RPMI7951 (cell line): ENCODE measurements at regions not wholly inside any gene's neighbourhood (a gene's known extent, or its start where the extent isn't known, plus 50 kb on each side); places are given as distances from the start of the nearest gene placed in this dataset.
A peak's percentile ranks its signal among the peaks of the same experiment; 100 is the strongest.
"Not testable (repeated sequence)": the region's sequence is repeated elsewhere in the genome, so short reads cannot be mapped to it uniquely, and the experiment has no call there.

Experiments used
- DNase-seq: peaks from one replicate; pipeline ENCODE4 v3.0.0-alpha.2; 2012; ENCODE audit warnings: low read depth

- not testable (repeated sequence) for DNase-seq
These were observed 50.3 kb upstream of the CYP2B6 start for GRCh38 chr19:40940771-40941170.

GRCh38 chr19:40938007-40938406, 53.1 kb upstream of the CYP2B6 start:
- not testable (repeated sequence) for DNase-seq

- no peak for DNase-seq
These were observed 54.3 kb upstream of the CYP2B6 start for GRCh38 chr19:40936755-40937154.

GRCh38 chr19:40933025-40933424, 51.0 kb upstream of the CYP2A7 start:
- peak; percentile 34 for DNase-seq

GRCh38 chr19:40932008-40932959, 50.3 kb upstream of the CYP2A7 start:
- DNase-seq = no peak
